GM19023 (cell line): ENCODE measurements at regions not wholly inside any gene's neighbourhood (a gene's known extent, or its start where the extent isn't known, plus 50 kb on each side); places are given as distances from the start of the nearest gene placed in this dataset.
"Not testable (repeated sequence)": the region's sequence is repeated elsewhere in the genome, so short reads cannot be mapped to it uniquely, and the experiment has no call there.

Source experiments
- ATAC-seq: cut with Tn5 transposase; IDR thresholded peaks from one replicate; pipeline ENCODE4 v1.9.1; 2021; ENCODE audit warnings: mild to moderate bottlenecking, moderate library complexity; ENCODE audit not compliant: unreplicated experiment

- no peak for ATAC-seq
Measured at GRCh38 chr6:156250593-156250992, 526.6 kb upstream of the ARID1B start.

GRCh38 chr6:156242206-156242605 lies 535.0 kb upstream of the ARID1B start:
- ATAC-seq, result no peak

GRCh38 chr6:156231026-156231765 lies 546.0 kb upstream of the ARID1B start:
- ATAC-seq, result no peak

- no peak for ATAC-seq
Measured at GRCh38 chr6:156219973-156220372, 557.2 kb upstream of the ARID1B start.

- ATAC-seq, result no peak
Measured at GRCh38 chr6:156205678-156206077, 571.5 kb upstream of the ARID1B start.

GRCh38 chr6:156199182-156199581 lies 578.0 kb upstream of the ARID1B start:
- no peak for ATAC-seq

- ATAC-seq, result no peak
Measured at GRCh38 chr6:156197513-156197912, 579.7 kb upstream of the ARID1B start.

GRCh38 chr6:156194981-156195380 lies 582.2 kb upstream of the ARID1B start:
- no peak for ATAC-seq

GRCh38 chr6:156193381-156193780 lies 583.8 kb upstream of the ARID1B start:
- ATAC-seq, result no peak

GRCh38 chr6:156191895-156192294 lies 585.3 kb upstream of the ARID1B start:
- no peak for ATAC-seq

- ATAC-seq, result not testable (repeated sequence)
Measured at GRCh38 chr6:156191390-156191789, 585.8 kb upstream of the ARID1B start.

- no peak for ATAC-seq
Measured at GRCh38 chr6:156190270-156190669, 586.9 kb upstream of the ARID1B start.

- no peak for ATAC-seq
Measured at GRCh38 chr6:156189714-156190113, 587.5 kb upstream of the ARID1B start.

GRCh38 chr6:156189195-156189594 lies 588.0 kb upstream of the ARID1B start:
- ATAC-seq, result no peak

GRCh38 chr6:156185113-156185512 lies 592.1 kb upstream of the ARID1B start:
- ATAC-seq, result no peak

- no peak for ATAC-seq
Measured at GRCh38 chr6:156183678-156184077, 593.5 kb upstream of the ARID1B start.

GRCh38 chr6:156182356-156182755 lies 594.8 kb upstream of the ARID1B start:
- ATAC-seq, result no peak

- ATAC-seq, result no peak
Measured at GRCh38 chr6:156181506-156181905, 595.7 kb upstream of the ARID1B start.

- ATAC-seq, result no peak
Measured at GRCh38 chr6:156175971-156176421, 601.2 kb upstream of the ARID1B start.

- ATAC-seq, result no peak
Measured at GRCh38 chr6:156175433-156175832, 601.7 kb upstream of the ARID1B start.

GRCh38 chr6:156174031-156174890 lies 602.9 kb upstream of the ARID1B start:
- ATAC-seq, result no peak

- ATAC-seq, result no peak
Measured at GRCh38 chr6:156169371-156169770, 607.8 kb upstream of the ARID1B start.
